NB4 (cell line): ENCODE measurements at regions not wholly inside any gene's neighbourhood (a gene's known extent, or its start where the extent isn't known, plus 50 kb on each side); places are given as distances from the start of the nearest gene placed in this dataset.

ENCODE experiments used
- DNase-seq: peaks from one replicate; pipeline ENCODE4 v3.0.0; 2010; ENCODE audit warnings: low read depth
- H3K4me3 ChIP-seq: one replicate; pipeline ENCODE4 v1.5.1; 2011; ENCODE audit warnings: mild to moderate bottlenecking, low read depth, low read length, moderate library complexity
- CTCF ChIP-seq: IDR thresholded peaks from one replicate; pipeline ENCODE4 v1.5.1; 2012; ENCODE audit warnings: low read depth, low read length
- MAX ChIP-seq: IDR thresholded peaks from 2 replicates; pipeline ENCODE4 v1.6.1; 2011; ENCODE audit warnings: low read depth, low read length
- MYC ChIP-seq: IDR thresholded peaks from 2 replicates; pipeline ENCODE4 v1.6.1; 2011; ENCODE audit warnings: low read depth, low read length
- POLR2A ChIP-seq: IDR thresholded peaks from 2 replicates; pipeline ENCODE4 v1.6.1; 2011; ENCODE audit warnings: mild to moderate bottlenecking; ENCODE audit not compliant: insufficient read length; ENCODE audit errors: extremely low read depth

DNA sequence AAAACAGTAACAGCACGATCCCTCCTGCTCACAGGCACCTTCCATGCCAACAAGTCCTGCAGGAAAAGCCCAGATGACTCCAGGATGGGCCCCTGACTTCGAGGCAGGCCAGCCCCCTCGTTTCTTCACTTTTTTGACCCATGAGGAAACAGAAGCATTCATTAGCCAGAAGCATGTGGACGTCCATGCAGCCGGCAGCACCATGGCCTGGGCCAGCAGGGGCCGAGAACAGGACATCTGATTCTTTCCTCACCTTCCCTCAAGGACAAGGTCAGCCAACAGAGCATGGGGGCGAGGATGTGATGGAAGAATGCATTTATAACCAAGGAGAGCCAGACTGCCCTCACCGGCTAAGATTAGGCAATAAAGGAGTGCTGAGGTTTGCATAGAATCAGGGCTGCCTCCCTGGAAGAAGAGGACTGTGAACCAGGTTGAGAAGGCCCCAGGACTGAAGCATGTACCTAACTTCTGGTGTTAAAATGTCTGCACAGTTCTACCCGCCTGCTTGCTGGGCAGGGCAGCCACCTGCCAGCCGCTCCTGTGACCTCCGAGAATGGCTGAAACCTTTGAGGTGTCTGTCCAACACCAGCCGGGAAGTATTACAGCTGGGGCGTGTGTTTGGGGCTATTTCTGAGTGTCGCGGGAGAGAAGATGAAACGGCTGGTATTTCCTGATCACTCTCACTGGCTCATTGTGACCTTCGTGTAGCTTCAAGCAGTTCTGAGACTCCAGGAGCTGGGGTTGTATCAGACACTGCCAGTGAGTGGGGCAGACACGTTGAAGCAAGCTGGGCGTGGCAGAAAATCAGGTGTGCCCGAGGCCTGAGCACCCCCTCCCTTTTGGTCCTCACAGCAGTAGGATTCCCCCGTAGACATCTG is 94.0 kb upstream of the TNRC6C start:
- TF ChIP-seq CTCF (no peak), POLR2A (no peak), MYC (no peak), MAX (no peak)
- no peak overlapping the region for H3K4me3 ChIP-seq
- DNase-seq = no peak

GRCh38 chr17:77865112-77865611 is 93.3 kb upstream of the TNRC6C start:
- no peak for TF ChIP-seq CTCF
- TF ChIP-seq POLR2A = no peak
- no peak for TF ChIP-seq MYC
- no peak for TF ChIP-seq MAX
- H3K4me3 ChIP-seq = no peak overlapping the region
- peak; percentile 35 for DNase-seq

DNA sequence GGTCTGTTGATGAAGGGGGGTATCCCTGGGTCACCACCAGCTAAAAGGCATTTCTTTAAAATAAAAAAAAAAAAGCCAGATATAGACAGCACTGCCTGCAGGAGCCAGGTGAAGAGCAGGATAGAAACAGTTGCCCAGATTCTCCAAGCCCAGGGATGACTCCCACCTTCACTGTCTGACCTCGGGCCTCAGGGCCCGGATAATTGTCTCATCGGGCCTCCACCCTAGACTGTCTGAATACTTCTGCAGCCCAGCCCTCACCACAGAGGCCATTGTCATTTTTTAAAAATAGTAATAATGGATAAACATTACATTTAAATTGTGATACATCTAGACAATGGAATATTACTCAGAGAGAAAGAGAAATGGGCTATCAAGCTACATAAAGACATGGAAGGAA is 92.8 kb upstream of the TNRC6C start:
- H3K4me3 ChIP-seq = no peak overlapping the region
- DNase-seq = no peak
- TF ChIP-seq MYC = no peak
- no peak for TF ChIP-seq MAX
- no peak for TF ChIP-seq POLR2A
- TF ChIP-seq CTCF = no peak

DNA sequence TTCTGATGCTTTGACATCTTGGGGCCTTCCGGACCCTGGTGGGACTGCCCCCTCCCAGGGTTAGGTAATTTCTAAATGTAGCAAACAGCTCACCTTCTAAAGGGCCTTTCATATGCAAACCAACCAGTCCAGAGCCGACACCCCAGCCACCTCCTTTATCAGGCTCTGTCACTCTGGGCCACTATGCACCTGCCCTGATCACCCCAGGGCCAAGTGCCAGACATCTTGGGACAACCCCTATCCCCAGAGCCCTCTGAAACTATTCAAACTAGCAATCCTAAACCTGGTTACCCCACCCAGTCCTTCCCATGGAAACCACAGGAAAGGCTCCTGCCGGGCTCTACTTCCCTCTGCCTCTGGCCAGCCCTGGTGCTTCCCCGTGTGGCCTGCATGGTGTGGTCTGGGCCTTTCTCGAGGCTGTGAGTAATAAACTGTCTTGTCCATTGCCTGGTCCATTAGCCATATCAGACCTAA is 91.2 kb upstream of the TNRC6C start:
- no peak overlapping the region for H3K4me3 ChIP-seq
- peak; percentile 55 for DNase-seq
- TF ChIP-seq MAX = no peak
- TF ChIP-seq CTCF = no peak
- no peak for TF ChIP-seq MYC
- TF ChIP-seq POLR2A = no peak

- no peak for TF ChIP-seq CTCF
- no peak for TF ChIP-seq MAX
- no peak for TF ChIP-seq POLR2A
- TF ChIP-seq MYC = no peak
- H3K4me3 ChIP-seq = no peak overlapping the region
- DNase-seq = no peak
Observed at GRCh38 chr17:77867976-77868713, 90.4 kb upstream of the TNRC6C start.
